ENCODE measurements at regions not wholly inside any gene's neighbourhood (a gene's known extent, or its start where the extent isn't known, plus 50 kb on each side); places are given as distances from the start of the nearest gene placed in this dataset.

- Histone ChIP-seq H3K27ac (no peak overlapping the region), H3K4me3 (no peak overlapping the region), H3K9me3 (peaks cover 7% of the 10 kb centered on the region in 2 donors), H3K4me1 (peaks cover 0 to 19% (median 2%) of the 10 kb centered on the region in 4 donors), H3K36me3 (no peaks in the 10 kb centered on the region), H3K27me3 (no peaks in the 10 kb centered on the region)
- no peak for DNase-seq
- in situ Hi-C loops (cut with MboI; ENCODE audit: low pct_ligation_motif_present in 1 of 4, low pct_unique_long_range_greater_than_20kb in 1 of 4, low sequenced_read_pairs in 3 of 4): loop anchor here in 1 of 4 donors (25.0 kb wide), 1 partner anchor 508 kb away; no protein-coding TSS in a partner anchor
- TF ChIP-seq EP300 (IDR thresholded peaks at IDR 0.05; ENCODE audit: low read depth) (no peak), POLR2A (IDR thresholded peaks at IDR 0.05) (no peak), POLR2AphosphoS5 (IDR thresholded peaks at IDR 0.05) (no peak), CTCF (IDR thresholded peaks at IDR 0.05) (no peak)
- intact Hi-C loops (cut with DNase I; ENCODE audit: low total_unique reads): no loop called here
Observed at GRCh38 chr15:39320355-39320754, 260.5 kb upstream of the THBS1 start.

- in situ Hi-C loops (cut with MboI; ENCODE audit: low pct_ligation_motif_present in 1 of 4, low pct_unique_long_range_greater_than_20kb in 1 of 4, low sequenced_read_pairs in 3 of 4) (loop anchor here in 1 of 4 donors (25.0 kb wide), 1 partner anchor 509 kb away; no protein-coding TSS in a partner anchor), intact Hi-C loops (cut with DNase I; ENCODE audit: low total_unique reads) (no loop called here)
- TF ChIP-seq POLR2AphosphoS5 (IDR thresholded peaks at IDR 0.05) (no peak), POLR2A (IDR thresholded peaks at IDR 0.05) (no peak), CTCF (IDR thresholded peaks at IDR 0.05) (no peak), EP300 (IDR thresholded peaks at IDR 0.05; ENCODE audit: low read depth) (no peak)
- Histone ChIP-seq H3K27me3 (no peaks in the 10 kb centered on the region), H3K4me3 (no peak overlapping the region), H3K9me3 (peaks cover 7% of the 10 kb centered on the region in 2 donors), H3K4me1 (peaks cover 0 to 19% (median 2%) of the 10 kb centered on the region in 4 donors), H3K36me3 (no peaks in the 10 kb centered on the region), H3K27ac (no peak overlapping the region)
- no peak for DNase-seq
- WGBS, 2 donors (ENCODE audit: low coverage in 1 of 2): 95 to 100% methylated on average over 1 of the region's 1 CpG
Observed at GRCh38 chr15:39320886-39321285, 260.0 kb upstream of the THBS1 start.

- WGBS, 2 donors (ENCODE audit: low coverage in 1 of 2): 84 to 85% methylated on average over 2 of the region's 2 CpGs
- no peak for TF ChIP-seq POLR2A (IDR thresholded peaks at IDR 0.05)
- TF ChIP-seq POLR2AphosphoS5 (IDR thresholded peaks at IDR 0.05): no peak
- no peak for TF ChIP-seq EP300 (IDR thresholded peaks at IDR 0.05; ENCODE audit: low read depth)
- Histone ChIP-seq H3K27me3 (no peaks in the 10 kb centered on the region), H3K9me3 (peaks cover 7% of the 10 kb centered on the region in 2 donors), H3K4me3 (no peak overlapping the region), H3K36me3 (no peaks in the 10 kb centered on the region), H3K4me1 (peaks cover 0 to 13% (median 0%) of the 10 kb centered on the region in 4 donors), H3K27ac (no peak overlapping the region)
- intact Hi-C loops (cut with DNase I; ENCODE audit: low total_unique reads): no loop called here
- no peak for DNase-seq
- in situ Hi-C loops (cut with MboI; ENCODE audit: low pct_ligation_motif_present in 1 of 4, low pct_unique_long_range_greater_than_20kb in 1 of 4, low sequenced_read_pairs in 3 of 4): loop anchor here in 1 of 4 donors (25.0 kb wide), 1 partner anchor 510 kb away; no protein-coding TSS in a partner anchor
Observed at GRCh38 chr15:39321977-39322376, 258.9 kb upstream of the THBS1 start.

GRCh38 chr15:39323157-39323556, 257.7 kb upstream of the THBS1 start:
- TF ChIP-seq POLR2A (IDR thresholded peaks at IDR 0.05): no peak
- no peak for TF ChIP-seq POLR2AphosphoS5 (IDR thresholded peaks at IDR 0.05)
- TF ChIP-seq CTCF (IDR thresholded peaks at IDR 0.05): no peak
- TF ChIP-seq EP300 (IDR thresholded peaks at IDR 0.05; ENCODE audit: low read depth): no peak
- Histone ChIP-seq H3K4me1 (peaks cover 0 to 1% (median 0%) of the 10 kb centered on the region in 4 donors), H3K27ac (no peak overlapping the region), H3K4me3 (no peak overlapping the region), H3K36me3 (no peaks in the 10 kb centered on the region), H3K9me3 (peaks cover 7% of the 10 kb centered on the region in 2 donors), H3K27me3 (no peaks in the 10 kb centered on the region)
- in situ Hi-C loops (cut with MboI; ENCODE audit: low pct_ligation_motif_present in 1 of 4, low pct_unique_long_range_greater_than_20kb in 1 of 4, low sequenced_read_pairs in 3 of 4): loop anchor here in 1 of 4 donors (25.0 kb wide), 1 partner anchor 511 kb away; no protein-coding TSS in a partner anchor
- no peak for DNase-seq
- intact Hi-C loops (cut with DNase I; ENCODE audit: low total_unique reads): no loop called here

- Histone ChIP-seq H3K27ac (no peak overlapping the region), H3K27me3 (no peaks in the 10 kb centered on the region), H3K4me3 (no peak overlapping the region), H3K36me3 (no peaks in the 10 kb centered on the region), H3K4me1 (no peaks in the 10 kb centered on the region), H3K9me3 (peaks cover 7% of the 10 kb centered on the region in 2 donors)
- 88 to 96% methylated on average over 3 of the region's 3 CpGs for WGBS, 2 donors (ENCODE audit: low coverage in 1 of 2)
- intact Hi-C loops (cut with DNase I; ENCODE audit: low total_unique reads): no loop called here
- DNase-seq: no peak
- in situ Hi-C loops (cut with MboI; ENCODE audit: low pct_ligation_motif_present in 1 of 4, low pct_unique_long_range_greater_than_20kb in 1 of 4, low sequenced_read_pairs in 3 of 4): loop anchor here in 1 of 4 donors (25.0 kb wide), 1 partner anchor 511 kb away; no protein-coding TSS in a partner anchor
- TF ChIP-seq CTCF (IDR thresholded peaks at IDR 0.05): no peak
- no peak for TF ChIP-seq EP300 (IDR thresholded peaks at IDR 0.05; ENCODE audit: low read depth)
- no peak for TF ChIP-seq POLR2A (IDR thresholded peaks at IDR 0.05)
- TF ChIP-seq POLR2AphosphoS5 (IDR thresholded peaks at IDR 0.05): no peak
Observed at GRCh38 chr15:39323706-39324105, 257.2 kb upstream of the THBS1 start.

All from transverse colon (tissue), 4 donors.